T47D (cell line): ENCODE measurements at regions not wholly inside any gene's neighbourhood (a gene's known extent, or its start where the extent isn't known, plus 50 kb on each side); places are given as distances from the start of the nearest gene placed in this dataset.
"Not testable (repeated sequence)": the region's sequence is repeated elsewhere in the genome, so short reads cannot be mapped to it uniquely, and the experiment has no call there.

Source experiments
- DNase-seq, 2 experiments: peaks; one replicate each; pipeline versions ENCODE4 v3.0.0 to v3.0.0-alpha.2; 2011 to 2012; ENCODE audit warnings: low read depth in 1 of 2, low spot score in 1 of 2
- JUND ChIP-seq: IDR thresholded peaks from 2 replicates; pipeline ENCODE4 v1.6.1; 2012; ENCODE audit warnings: low read depth
- in situ Hi-C: cut with HindIII; loops from 2 replicates; pipeline ENCODE4 v1.10.0; 2016; ENCODE audit warnings: low sequenced_read_pairs, low pct_unique_long_range_greater_than_20kb

DNA sequence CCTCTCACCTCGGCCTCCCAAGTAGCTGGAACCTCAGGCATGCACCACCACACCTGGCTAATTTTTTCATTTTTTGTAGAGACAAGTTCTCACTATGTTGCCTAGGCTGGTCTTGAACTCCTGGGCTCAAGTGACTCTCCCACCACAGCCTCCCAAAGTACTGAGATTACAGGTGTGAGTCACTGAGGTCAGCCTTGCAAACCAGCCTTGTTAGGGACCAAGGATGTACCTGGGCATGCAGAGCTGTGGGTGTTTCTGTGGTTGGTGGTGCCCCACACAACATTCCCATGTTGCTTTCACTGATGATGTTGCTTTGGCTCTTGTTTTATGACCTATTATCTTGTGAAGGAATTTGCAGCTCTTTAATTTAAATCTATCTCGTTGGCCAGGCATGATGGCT is 54.8 kb downstream of the OTUD1 start:
- no peak for TF ChIP-seq JUND
- DNase-seq = no peak
- in situ Hi-C loops = no loop called here

- in situ Hi-C loops = no loop called here
- no peak for TF ChIP-seq JUND
- DNase-seq = peak in 1 of 2 experiments; percentile 18
Observed at GRCh38 chr10:23496727-23497126, 57.9 kb downstream of the OTUD1 start.

DNA sequence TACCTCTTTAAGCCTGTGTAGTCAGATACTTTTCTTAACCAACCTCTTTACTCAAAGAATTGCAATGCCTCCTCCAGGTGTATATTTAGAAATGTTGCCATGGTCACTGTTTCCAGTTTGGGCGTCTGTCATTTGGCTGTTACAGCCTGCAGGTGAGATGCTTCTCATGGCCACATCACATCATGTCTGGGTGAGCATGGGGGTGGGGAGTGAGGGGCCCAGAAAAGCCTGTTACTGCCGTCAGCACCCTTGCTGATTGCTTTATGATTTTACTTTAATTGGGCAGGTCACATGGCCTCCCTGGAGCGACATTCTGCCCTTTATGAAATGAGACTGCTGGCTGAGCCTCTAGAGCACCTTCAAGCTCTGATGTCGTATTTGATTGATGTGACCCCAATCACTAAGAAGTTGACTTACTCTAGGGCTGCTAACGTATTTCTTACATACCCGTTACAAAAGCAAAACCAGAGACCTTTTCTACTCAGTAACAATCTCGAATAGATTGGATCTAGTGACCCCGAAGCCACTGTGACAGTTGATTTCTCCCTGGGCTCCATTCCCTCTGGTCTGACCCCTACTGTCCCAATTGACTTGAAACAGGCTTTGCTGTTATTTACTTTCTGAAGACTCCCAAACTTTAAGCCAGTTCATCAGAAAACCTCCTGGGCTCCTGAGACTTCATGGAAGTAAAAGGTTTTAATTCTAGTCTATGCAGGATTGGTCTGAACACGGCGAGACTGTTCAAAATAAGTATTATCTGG is 60.7 kb downstream of the OTUD1 start:
- in situ Hi-C loops = no loop called here
- DNase-seq = peak in 1 of 2 experiments; percentile 18
- TF ChIP-seq JUND = no peak

- in situ Hi-C loops = no loop called here
- DNase-seq = no peak
- TF ChIP-seq JUND = no peak
Observed at GRCh38 chr10:23505797-23506465, 67.1 kb downstream of the OTUD1 start.

- no peak for TF ChIP-seq JUND
- in situ Hi-C loops = no loop called here
- peak in 1 of 2 experiments; percentile 17 for DNase-seq
Observed at GRCh38 chr10:23512355-23513058, 73.6 kb downstream of the OTUD1 start.

DNA sequence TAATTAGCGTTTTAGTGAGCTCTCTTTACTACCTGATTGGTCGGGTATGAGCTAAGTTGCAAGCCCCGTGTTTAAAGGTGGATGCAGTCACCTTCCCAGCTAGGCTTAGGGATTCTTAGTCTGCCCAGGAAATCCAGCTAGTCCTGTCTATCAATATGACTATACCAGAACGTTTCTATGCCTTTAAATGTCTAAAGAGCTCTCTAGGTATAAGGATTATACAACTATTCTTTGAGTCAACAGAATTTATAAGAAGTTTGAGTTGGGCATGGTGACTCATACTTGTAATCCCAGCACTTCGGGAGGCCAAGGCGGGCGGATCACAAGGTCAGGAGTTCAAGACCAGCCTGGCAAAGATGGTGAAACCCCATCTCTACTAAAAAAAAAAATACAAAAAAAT is 74.7 kb downstream of the OTUD1 start:
- in situ Hi-C loops, DNase-seq: not testable (repeated sequence)

- no peak for TF ChIP-seq JUND
- in situ Hi-C loops = no loop called here
- peak in 1 of 2 experiments; percentile 5 for DNase-seq
Observed at GRCh38 chr10:23514321-23514720, 75.4 kb downstream of the OTUD1 start.

- in situ Hi-C loops = no loop called here
- DNase-seq = peak; percentile 2 to 52
Observed at GRCh38 chr10:23516530-23516929, 77.7 kb downstream of the OTUD1 start.

DNA sequence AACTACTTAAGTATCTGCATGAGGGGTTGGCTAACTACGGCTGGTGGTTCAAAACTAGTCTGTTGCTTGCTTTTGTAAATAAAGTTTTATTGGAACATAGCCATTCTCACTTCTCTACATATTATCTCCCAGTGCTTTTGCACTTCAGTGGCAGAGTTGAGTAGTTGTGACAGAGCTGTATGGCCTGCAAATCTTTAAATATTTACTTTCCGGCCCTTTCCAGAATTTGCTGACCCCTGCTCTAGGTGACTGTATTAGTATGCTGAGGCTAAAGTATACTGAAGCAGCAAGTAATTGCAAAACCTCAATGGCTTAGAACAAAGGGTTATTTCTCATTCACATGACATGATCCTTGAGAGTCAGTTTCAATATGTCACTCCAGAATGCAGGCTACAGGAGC is 78.3 kb downstream of the OTUD1 start:
- no peak for TF ChIP-seq JUND
- in situ Hi-C loops = no loop called here
- DNase-seq = no peak

More at GRCh38 chr10:23516530-23516929, 77.7 kb downstream of the OTUD1 start:
- no peak for TF ChIP-seq JUND

GRCh38 chr10:23521735-23522134 is 82.9 kb downstream of the OTUD1 start:
- in situ Hi-C loops = no loop called here
- no peak for DNase-seq
- no peak for TF ChIP-seq JUND

- in situ Hi-C loops = no loop called here
- TF ChIP-seq JUND = no peak
- no peak for DNase-seq
Observed at GRCh38 chr10:23522345-23522744, 83.5 kb downstream of the OTUD1 start.

DNA sequence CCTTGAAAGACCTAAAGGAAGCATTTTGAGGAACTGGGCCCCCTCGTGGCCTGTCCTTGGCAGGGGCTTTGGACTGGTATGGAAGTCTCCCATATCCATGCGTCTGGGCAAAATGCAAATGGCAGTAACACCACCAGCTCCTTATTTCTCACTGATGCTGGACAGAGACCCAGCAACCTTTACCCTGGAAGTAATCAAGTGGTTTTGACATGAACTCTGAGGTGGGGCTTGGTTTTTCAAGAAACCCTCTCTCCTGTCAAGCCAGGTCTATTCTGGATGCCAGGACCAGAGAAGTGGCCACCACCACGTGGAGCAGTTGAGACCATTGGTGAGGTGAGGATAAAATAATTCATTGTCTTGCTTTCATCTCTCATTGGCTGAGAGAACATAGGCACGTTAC is 84.4 kb downstream of the OTUD1 start:
- no peak for DNase-seq
- in situ Hi-C loops = no loop called here
- no peak for TF ChIP-seq JUND

GRCh38 chr10:23525406-23525805 is 86.5 kb downstream of the OTUD1 start:
- peak; percentile 18 to 58 for DNase-seq
- no peak for TF ChIP-seq JUND
- in situ Hi-C loops = no loop called here
